Activated T-helper 1 cell treated with Interleukin-2 at 50 U/mL for 16 hours (primary cell): ENCODE measurements at regions not wholly inside any gene's neighbourhood (a gene's known extent, or its start where the extent isn't known, plus 50 kb on each side); places are given as distances from the start of the nearest gene placed in this dataset.
"Not testable (repeated sequence)": the region's sequence is repeated elsewhere in the genome, so short reads cannot be mapped to it uniquely, and the experiment has no call there.

ENCODE experiments used
- DNase-seq: peaks from one replicate; pipeline ENCODE4 v3.0.0-alpha.2; 2020; ENCODE audit warnings: low read depth

DNA sequence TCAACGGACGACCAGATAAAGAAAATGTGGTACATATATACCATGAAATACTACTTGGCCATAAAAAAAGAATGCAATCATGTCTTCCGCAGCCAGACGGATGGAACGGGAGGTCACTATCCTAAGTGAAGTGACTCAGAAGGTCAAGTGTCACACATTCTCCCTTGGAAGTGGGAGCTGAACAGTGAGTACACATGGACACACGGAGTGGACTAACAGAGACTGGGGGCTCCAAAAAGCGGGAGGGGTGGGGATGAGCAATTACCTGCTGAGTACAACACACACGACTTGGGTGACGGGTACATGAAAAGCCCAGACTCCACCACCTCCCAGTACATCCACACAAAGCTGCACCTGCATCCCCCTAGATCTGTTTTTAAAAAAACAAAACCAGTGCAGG is 62.5 kb upstream of the TNK2 start:
- not testable (repeated sequence) for DNase-seq

DNA sequence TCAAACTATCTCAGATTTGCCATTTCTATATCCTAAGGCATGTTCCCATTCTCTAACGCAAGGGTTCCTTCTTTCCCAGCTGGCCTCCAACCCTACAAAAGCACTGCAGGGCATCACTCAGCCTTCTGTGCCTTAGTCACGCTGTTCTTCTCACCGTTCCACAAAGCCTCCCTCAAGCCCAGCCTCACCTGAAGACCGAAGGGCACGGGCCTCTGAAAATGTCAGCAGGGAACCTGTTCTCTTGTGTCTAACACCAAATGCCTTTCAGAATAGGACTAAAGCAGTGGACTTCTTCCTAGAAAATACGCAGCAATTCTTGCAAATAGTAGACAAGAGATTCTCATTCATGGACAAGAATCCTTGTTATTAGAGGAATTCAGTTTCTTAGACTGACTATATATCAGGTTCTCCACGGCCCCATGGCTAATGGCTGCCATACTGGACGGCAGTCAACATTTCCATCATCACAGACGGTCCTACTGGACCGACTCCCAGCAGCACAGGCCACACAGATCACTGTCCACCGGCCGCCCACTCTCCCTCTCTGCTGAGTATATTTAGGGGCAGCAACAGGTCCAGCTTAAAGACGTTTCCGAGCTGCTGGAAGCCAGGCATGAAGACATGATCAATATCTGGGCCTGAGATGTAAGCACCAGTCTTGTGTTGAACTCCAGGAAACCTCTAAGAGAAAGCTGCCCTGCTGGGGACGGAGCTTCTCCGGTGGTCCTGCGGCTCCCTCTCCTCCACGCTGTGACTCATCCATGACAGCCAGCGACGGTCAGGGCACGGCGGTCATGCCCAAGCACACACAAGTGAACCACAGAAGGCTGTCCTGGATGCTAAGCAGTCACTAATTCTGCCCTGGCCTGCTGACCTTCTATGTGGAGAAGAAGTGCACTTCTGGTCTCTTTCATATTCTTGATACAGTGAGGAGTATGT is 61.8 kb upstream of the TNK2 start:
- DNase-seq, result not testable (repeated sequence)

DNA sequence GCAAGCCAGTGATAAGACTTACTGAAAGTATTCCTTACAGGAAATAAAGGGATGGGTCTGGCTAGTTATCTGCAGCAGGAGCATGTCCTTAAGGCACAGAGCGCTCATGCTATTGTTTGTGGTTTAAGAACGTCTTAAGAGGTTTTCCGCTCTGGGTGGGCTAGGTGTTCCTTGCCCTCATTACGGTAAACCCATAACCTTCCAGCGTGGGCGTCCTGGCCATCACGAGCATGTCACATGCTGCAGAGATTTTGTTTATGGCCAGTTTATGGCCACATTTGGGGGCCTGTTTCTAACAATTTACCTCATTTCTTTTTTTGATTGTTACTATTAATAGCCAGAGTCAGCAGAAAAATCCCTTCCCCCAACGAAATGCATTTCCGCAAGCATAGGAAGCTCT is 61.0 kb upstream of the TNK2 start:
- DNase-seq, result not testable (repeated sequence)

DNA sequence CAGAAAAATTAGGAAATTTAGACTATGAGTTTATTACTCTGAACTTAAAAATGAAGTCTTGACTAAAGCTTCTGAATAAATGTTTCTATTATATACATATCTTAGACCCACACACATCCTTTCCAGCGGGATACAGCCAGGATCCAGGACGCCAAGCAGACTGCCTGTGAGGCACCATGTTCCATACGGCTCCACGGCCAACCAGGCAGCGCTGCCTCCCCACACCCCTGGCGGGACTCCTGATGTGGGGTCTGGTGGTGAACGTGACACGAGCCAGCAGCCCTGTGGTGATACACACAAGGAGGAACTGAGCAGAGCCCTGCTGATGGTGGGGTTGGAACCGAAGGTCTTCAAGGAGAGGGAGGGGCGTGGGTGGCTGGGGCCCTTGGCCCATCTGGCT is 59.8 kb upstream of the TNK2 start:
- not testable (repeated sequence) for DNase-seq

DNA sequence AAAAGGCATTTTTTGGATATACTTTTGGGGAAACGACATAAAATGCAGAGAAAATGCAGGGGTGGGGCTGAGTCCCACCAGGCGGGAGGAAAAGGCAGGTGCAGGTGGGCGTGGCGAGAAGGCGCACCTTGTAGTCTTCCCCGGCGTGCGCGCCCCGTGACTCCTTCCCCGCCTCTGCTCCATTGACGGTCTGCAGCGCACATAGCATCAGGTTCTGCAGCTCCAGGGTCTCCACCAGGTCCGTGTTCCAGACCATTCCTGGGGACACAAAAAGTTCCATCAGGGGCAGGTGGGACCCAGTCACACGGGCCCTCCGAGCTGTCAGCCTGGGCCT is 59.0 kb upstream of the TNK2 start:
- not testable (repeated sequence) for DNase-seq

DNA sequence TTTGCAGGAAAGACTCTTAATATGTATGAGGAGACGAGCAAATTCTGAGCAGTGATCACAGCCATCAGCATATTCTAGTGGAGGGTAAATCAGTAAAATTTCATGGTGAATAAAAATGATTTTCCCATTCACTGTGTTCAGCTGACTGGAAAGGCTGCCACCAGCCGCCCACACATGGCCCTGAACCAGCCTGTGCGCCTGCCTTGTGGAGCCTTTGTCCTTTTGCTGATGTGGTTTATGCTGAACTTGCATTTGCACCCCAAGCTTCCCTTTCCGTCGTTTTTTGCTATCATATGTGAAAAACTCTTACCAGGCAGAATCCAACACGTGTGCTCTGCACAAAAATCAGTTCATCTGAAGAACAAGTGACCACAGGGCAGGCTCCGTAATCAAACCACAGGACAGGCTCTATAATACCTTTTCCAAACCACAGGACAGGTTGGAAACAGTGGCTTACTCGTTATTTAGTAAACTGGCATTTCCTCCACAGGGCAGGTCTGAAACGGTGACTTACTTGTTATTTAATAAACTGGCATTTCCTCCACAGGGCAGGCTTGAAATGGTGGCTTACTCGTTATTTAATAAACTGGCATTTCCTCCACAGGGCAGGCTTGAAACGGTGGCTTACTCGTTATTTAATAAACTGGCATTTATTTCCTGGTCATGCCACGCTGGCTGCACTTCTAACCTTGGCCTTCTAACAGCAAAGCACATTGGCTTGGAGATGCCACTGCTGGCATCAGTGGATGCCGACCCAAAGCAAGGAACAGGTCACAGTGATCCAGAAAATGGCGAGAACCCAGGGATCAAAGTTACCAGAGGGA is 58.4 kb upstream of the TNK2 start:
- DNase-seq, result not testable (repeated sequence)

DNA sequence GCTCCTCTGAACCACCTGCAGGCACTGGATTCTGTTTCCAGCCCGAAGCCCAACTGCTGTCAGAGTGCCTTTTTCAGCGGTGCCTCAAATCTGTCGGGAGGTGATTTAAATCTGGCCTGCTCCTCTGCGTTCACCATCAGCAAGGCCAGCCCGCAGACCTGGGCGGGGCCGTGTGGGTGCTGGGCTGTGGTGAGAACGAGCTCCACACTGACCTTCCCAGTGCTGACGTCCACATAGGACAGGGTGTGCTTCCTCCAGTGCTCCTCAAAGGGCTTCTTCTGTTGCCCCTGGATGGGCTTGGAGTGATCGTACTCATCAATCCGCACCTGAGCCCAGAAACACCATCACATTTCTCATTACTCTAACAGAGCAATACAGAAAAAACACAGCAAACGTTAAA is 56.9 kb upstream of the TNK2 start:
- not testable (repeated sequence) for DNase-seq

DNA sequence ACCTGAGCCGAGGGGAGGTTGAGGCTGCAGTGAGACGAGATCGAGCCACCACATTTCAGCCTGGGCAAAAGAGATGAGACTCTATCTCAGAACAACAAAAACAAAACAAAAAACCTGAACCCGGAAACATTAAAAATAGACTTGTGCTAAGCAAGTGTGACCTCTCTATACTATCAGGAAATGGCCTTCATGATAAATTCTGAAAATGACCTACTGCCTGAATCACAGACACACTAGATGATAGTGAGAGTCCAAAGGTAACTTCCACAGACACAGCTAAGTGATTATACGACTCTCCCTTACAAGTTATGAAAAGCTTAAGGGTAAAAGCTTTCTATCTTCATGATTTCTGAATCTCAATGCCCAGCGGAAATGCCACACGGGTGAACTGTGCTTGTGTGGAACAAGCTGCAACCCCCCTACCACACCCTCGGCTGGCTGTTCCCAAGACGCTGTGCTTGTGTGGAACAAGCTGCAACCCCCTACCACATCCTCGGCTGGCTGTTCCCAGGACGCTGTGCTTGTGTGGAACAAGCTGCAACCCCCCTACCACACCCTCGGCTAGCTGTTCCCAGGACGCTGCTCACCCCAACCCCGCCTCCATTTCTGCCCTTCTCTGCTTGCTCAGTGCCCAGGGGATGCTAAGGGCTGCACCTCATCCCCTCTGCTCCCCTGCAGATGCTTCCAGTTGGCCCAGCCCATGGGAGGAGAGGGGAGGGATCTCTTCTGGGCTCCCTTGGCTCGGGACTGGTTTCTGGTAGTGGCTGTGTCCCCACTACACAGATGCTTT is 56.2 kb upstream of the TNK2 start:
- DNase-seq, result not testable (repeated sequence)

DNA sequence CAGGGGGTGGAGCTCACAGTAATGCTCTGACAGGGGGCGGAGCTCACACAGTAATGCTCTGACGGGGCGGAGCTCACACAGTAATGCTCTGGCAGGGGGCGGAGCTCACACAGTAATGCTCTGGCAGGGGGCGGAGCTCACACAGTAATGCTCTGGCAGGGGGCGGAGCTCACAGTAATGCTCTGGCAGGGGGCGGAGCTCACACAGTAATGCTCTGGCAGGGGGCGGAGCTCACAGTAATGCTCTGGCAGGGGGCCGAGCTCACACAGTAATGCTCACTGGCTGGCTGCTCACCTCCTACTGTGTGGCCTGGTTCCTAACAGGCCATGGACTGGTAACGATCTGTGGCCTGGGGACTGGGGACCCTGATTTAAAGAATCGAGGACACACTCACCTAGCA is 53.9 kb upstream of the TNK2 start:
- not testable (repeated sequence) for DNase-seq

DNA sequence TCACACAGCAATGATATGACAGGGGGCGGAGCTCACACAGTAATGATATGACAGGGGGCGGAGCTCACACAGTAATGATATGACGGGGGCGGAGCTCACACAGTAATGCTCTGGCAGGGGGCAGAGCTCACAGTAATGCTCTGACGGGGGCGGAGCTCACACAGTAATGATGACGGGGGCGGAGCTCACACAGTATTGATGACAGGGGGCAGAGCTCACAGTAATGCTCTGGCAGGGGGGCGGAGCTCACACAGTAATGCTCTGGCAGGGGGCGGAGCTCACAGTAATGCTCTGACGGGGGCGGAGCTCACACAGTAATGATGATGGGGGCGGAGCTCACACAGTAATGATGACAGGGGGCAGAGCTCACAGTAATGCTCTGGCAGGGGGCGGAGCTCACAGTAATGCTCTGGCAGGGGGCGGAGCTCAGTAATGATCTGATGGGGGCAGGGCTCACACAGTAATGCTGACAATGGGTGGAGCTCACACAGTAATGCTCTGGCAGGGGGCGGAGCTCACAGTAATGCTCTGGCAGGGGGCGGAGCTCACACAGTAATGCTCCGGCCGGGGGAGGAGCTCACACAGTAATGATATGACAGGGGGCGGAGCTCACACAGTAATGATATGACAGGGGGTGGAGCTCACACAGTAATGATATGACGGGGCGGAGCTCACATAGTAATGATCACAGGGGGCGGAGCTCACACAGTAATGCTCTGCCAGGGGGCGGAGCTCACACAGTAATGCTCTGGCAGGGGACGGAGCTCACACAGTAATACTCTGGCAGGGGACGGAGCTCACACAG is 52.8 kb upstream of the TNK2 start:
- DNase-seq, result not testable (repeated sequence)

DNA sequence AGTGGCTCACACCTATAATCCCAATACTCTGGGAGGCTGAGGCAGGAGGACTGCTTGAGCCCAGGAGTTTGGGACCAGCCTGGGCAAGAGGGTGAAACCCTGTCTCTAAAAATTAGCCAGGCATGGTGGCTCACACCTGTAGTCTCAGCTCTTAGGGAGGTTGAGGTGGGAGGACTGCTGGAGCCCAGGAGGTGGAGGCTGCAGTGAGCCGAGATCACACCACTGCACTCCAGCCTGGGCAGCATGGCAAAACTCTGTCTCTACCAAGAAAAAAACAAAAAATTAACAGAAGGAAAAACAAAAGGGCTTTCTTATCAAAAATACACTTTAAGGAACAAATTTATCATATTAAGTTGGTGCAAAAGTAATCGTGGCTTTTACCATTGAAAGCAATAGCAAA is 51.8 kb upstream of the TNK2 start:
- not testable (repeated sequence) for DNase-seq

DNA sequence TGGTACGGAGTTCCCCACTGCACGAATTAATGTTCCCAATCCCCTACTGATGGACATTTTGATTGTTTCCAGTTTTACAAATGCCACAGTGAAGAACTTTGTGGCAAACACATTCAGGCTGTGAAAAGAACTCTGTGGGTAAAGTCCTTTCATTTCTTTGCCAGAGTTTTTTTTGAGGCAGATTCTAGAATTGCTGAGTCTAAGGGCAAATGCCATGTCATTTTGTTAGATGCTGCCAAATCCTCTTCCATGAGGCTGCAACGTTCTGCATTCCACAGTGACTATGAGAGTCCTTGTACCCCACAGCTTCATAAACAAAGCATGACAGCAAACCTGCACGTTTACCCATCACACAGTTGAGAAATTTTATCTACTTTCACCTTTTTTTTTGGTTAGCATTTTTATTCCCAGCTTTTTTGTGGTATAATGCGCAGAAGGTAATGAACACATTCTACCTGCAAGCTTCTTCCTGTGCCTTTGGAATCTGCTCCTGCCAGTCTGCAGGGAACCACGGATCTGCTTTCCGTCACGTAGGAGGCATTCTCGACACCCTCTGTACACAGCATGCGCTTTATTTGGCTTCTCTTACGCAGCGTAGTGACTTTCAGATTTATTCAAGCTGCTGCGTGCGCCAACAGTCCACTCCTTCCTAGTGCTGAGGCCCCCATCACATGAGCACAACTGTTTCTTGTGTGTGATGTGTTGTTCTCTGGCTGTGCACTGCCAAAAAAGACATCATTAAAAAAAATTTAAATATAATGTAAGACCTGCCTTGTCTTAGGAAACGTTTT is 51.2 kb upstream of the TNK2 start:
- not testable (repeated sequence) for DNase-seq

DNA sequence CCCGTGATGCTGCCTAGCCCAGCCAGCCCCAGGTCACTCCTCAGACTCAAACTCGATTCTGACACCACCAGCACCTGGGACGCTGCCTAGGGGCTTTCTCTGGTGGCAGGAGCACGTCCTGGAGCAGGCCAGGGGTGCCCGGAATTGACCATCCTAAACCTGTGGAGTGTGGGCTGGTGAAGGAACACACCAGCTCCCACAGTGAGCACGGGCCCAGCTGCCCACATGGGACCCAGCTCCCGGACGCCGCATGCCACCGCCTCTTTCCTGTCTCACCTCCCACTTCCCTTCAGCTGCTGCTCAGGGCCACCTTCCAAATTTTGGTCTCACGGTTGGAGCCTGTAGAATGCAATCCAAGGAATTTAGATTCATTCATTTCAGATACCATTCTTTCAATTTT is 50.4 kb upstream of the TNK2 start:
- DNase-seq, result not testable (repeated sequence)
